Smooth muscle cell of the brain vasculature (primary cell): ENCODE measurements at regions not wholly inside any gene's neighbourhood (a gene's known extent, or its start where the extent isn't known, plus 50 kb on each side); places are given as distances from the start of the nearest gene placed in this dataset.
A peak's percentile ranks its signal among the peaks of the same experiment; 100 is the strongest.

Experiments used
- DNase-seq: peaks from one replicate; pipeline ENCODE4 v3.0.0-alpha.2; 2012; ENCODE audit warnings: low read depth, low spot score

DNA sequence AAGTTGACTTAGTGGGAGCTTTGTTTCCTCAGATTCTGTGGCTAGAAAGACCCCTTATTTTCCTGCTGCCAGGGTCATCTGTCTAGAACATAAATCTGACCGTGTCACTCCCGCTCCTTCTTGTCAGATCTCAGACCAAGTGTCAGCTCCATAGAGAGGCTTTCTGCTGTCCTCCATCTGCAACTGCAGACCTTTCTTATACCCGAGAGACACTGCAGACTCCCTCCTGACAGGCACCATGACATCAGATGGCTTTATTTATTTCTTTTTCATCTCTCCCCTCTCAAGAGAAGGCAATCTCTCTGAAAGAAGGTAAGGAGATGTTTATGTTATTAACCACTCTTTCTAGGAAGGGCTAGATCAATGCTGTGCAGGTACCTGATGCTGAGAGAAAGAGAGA is 726.5 kb downstream of the UQCRFS1 start:
- no peak for DNase-seq

DNA sequence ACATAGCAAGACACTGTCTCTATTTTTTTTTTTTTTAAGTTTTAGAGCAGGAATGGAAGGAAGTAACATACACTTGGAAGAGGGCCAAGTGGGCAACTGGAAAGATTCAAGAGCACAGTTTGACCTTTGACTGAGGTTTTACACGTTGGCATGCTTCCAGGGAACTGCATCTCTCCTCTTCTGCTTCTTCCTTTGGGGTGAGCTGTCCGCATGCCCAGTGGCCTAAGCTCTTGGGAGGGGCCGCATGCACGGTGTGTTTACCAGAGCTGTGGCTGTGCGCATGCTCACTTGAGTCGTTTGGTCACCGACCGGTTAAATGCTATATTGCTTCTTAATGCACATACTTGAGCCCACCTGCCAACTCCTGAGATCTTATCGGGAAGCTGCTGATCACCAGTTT is 727.7 kb downstream of the UQCRFS1 start:
- no peak for DNase-seq

DNA sequence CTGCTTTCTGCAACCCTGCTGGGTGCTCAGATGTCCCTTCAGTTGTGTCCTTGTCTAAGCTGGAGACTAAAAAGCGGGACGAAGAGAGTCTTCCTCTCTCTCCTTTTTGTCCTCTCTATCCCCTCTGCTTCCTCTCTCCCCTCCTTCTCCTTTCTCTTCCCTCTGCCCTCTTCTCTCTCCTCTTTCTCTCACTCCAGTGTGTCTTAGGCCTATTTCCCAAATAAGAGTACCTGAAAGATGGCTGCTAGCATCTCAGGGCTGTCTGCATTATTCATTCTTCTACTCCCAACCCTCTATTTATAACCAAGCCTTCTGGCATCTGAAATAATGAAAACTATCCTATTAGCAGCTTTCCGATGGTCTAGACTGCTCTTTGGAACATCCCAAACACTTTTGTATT is 729.8 kb downstream of the UQCRFS1 start:
- no peak for DNase-seq

DNA sequence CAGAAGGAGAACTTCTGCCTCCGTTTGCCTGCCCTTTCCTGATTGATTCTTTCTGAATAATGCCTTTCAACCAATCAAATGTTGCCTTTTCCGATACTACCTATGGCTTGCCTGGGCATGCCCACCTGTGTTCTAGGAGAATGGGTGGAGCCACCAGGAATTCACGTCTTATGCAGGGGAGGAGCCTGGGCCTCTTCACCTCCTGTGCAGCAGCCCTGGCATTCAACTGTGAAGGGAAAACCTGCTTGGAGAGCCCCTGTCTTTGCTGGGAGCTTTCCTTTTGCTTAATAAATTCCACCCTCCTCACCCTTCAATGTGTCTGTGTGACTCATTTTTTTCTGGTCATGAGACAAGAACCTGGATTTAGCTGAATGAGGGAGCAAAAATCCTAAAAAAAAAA is 730.7 kb downstream of the UQCRFS1 start:
- no peak for DNase-seq

DNA sequence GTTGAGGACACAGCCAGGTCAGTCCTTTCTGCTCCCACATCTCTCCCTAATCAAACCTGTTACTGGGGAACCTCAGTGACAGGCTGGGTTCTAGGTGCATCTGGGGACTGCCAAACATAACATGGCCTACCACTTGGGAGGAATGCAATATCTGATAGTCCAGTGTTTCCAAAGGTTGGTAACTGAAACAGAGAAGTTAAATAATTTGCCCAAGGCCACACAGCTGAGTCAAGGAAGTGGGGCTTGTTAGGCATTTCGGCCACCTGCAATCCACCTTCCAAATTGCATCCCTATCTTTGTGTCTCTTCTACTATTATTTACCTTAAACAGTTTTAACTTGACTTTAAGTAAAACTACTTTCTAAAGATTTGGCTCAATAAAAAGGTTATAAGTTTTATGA is 731.3 kb downstream of the UQCRFS1 start:
- DNase-seq: no peak

DNA sequence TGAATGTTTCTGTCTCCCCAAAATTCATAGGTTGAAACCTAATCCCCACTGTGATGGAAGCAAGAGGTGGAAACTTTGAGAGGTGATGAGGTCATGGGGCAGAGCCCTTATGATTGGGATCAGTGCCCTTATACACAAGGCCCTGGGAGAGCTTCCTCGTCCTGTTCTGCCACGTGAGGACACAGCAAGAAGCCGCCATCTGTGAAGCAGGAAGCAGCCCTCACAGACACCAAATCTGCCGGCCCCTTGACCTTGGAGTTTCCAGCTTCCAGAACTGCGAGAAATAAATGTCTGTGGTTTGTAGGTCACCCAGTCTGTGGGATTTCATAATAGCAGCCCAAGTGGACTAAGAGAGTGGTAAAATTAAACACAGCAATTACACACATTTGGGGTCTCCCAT is 737.4 kb downstream of the UQCRFS1 start:
- no peak for DNase-seq

DNA sequence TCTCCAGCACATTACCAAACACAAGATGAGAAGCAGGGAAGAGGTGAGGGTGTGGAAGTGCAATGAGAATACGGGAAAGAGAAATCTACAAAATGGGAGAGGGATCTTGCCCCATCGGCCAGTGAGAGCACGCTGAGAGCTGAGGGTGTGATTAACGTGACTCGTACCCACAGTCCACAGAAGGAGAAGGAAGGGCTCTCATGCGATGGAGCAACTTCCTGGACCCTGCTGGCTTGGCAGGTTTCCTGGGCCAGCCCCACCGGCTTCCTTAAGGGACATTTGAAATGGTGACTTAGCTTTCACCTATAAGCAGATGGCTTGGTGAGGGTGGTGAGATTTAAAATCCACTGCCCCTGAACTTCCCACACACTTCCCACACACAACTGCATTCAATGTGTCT is 740.1 kb downstream of the UQCRFS1 start:
- no peak for DNase-seq

DNA sequence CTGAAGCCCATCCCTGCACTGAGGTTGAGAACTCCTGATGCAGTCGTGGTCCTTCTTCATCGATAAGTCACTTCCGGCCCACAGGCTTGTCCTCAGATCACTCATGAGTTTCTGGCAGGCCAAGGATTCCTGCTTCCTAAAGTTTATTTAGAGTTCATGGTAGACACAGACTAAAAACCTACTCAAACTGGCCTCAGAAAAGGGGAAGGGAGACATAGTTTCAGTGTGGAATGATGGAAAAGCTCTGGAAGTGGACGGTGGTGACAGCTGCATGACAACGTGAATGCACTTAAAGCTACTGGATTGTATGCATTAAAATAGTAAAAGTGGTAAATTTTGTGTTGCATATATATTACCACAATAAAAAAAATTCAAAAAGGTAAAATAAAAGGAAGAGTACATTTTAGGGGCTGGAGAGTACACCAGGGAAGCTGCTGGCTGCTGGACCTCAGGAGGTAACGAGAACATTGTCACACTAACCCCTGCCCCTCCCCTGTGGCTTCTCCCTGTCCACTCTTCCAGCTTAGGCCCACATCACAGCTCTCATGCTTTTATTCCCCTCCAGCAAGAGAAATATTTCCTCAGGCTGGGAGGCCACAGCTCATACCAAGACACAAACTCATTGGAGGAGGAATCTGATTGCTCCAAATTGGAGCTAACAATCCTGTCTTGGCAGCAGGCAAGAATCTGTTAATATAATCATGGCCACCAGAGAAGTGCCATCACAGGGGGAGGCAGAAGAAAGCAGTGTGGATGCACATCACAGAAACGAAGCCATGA is 741.0 kb downstream of the UQCRFS1 start:
- no peak for DNase-seq

DNA sequence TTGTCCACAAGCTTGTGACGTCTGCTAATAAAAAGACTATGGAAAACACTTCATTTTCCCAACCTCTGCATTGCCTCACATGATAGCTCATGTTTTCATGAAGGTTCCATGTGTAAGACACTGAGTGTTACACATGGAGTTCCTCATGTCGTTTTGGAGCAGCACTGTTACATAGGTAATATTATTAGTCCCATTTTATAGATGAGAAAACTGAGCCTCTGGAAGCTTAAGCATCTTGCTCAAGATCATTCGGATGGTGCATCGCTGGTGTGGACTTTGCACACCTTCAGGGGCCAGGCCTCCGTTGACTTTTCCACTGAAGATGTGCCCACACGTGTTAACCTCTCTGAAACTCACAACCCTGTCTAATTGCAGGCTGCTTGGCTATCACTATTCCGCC is 743.4 kb downstream of the UQCRFS1 start:
- DNase-seq: no peak

DNA sequence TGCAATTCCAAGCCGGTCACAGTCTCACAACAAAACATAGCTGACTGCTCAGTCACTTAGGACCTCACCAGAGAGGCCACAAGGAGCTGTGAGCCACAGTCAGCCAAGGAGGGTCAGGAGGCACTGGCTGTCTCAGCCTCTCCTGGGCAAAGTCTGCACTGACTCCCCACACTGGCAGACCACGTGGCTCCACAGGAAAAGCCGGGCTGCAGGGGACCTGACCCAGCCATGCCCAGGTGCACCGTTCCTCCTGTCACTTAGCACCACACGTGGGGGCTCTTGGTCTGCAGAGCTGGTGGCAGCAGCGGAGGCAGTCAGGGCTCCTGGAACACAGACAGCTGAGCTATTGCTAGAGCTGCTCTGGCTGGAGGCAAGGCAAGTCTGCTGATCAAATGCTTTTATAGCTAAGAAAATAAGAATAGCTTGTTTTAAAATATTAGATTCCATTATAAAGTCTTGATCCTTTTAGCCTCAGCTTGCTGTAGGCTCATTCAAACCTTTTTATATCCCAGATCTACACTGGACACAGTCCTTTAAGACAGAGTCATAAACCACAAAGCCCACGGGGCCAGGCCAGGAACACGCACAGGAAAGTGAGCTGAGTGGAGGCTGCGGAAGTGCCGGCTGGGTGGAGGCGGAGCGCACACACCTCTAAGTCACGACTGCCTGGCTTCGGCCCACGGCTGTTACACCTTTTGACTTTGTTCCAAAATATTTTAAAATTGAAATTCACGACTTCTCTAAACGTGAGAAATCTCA is 744.1 kb downstream of the UQCRFS1 start:
- DNase-seq: no peak

DNA sequence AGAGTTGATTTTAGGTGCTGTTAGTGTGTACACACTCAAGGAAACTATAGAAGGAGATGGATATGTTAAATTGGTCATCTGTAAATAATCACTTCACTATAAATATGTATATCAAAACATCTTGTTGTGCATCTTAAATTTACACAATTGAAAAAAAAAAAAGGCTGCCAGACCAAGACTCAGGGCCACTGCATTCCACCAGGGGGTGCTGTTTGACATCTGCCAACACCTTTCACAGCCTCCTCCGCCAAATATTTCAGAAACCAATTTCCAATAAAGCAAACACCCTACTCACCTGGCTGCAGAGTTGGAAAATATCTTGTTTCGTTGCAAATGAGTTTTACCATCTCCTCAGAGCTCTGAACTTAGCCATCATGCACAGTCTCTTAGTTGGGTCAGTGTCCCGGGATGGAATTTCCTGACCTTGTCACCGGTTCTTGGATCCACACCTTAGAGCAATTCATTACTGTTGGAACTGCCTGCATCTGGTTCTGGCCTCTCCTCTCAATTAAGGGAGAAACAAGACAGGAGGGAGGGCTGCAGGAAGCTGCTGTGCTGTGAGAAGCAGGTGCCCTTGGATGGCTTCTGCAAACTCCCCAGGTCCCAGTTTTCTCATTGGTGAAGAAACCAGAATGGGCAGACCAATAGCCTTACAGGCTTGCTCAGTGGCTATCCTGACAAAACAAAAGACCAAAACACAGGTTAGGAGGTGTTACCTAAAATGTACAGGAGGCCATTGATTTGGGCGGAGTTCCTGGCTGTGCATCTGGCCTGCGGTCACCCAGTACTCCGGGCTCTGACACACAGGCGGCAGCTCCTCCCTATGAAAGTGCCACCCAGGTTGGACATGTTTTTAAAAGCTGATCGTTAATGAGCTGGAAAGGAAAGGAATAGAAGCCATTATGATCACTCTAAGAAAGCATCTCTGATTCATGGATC is 746.6 kb downstream of the UQCRFS1 start:
- DNase-seq: peak; percentile 31

DNA sequence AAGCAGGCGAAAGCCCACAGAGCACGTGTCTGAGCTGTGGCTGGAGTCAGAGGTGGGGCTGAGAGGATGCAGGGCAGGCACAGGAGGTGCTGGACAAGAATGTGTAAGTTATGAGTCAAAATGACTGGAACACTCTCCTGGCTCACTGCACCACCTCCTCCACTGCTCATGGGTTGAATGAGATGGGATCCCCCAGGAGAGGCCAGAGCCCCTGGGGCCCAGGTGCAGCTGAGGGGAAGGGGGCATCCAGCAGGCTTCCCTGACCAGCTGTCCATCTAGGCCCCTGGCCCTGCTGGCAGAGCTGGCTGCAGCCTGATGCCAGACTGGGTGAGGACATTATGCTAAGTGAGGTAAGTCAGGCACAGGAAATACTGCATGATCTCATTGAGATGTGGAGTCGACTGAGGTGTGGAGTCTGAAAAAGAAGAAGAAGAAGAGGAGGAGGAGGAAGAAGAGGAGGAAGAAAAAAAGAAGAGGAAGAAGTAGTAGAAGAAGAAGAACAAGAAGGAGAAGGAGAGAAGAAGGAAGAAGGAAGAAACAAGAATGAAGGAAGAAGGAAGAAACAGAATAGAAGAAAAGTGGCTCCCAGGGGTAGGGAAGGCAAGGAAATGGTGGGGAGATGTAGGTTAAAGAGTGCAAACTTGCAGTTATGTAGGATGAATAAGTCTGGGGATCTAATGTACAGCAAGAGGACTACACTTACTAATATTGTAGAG is 747.4 kb downstream of the UQCRFS1 start:
- no peak for DNase-seq

DNA sequence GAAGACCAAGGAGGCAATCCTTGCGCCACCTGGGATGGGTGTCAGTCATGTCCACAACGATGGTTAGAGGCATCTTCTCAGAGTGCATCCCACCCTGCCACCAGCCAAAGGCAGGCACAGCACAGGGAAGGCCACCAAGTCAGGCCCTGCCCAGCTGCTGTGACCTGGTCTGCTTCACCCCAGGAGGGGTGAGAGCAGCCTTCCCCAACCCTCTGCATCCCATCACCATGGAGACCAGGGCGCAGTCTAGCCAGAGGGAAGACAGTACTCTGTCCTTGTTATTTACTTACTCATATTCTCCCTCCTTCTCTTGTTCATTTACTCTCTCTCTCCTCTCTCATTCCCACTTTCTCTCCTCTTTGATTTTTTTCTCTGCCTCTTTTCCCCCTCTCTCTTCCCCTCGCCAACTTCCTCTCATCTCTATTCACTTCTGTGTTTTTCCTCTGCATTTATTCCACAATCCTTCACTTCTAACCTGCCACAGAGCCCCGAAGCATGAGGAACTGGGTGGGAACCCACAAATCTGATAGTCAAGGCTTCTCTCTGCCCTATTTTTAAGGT is 749.4 kb downstream of the UQCRFS1 start:
- no peak for DNase-seq

DNA sequence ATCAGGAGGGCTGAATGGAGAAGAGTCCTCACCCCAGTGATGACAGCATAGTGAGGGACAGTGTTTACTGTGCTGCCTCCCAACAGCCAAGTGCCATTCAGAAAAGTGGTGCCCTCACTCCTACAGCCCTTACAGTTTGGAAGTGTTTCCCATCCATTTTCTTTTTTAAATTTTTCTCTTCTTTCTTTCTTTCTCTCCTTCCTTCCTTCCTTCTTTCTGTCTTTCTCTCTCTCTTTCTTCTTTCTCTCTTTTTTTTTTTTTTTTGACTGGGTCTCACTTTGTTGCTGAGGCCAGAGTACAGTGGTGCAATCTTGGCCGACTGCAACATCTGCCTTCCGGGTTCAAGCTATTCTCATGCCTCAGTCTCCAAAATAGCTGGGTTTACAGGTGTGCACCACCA is 755.3 kb downstream of the UQCRFS1 start:
- no peak for DNase-seq

DNA sequence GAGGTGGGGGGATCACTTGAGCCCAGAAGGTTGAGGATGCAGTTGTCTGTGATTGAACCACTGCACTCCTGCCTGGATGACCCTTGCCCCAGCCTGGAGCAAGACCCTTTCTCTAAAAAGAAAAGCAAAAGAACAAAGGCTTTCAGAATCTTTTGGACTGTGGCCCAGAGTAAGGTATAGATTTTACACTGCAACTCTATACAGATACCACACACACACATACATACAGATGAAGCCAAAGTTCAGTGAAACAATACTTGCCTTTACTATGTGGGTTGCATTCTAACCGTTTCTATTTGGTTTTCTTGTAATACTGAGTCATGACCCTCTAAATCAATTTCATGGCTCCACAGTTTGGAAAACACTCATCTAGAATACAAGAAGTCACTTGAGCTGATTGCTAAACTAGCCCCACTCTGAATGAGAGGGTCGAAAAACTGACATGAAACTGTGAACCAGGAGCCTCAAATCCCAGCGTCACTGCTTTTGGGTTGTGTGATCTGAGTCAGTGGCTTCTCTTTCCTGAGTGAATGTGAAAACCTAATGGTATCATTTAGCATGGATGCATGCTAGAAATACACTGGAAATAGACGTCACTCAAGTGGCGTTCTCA is 756.1 kb downstream of the UQCRFS1 start:
- no peak for DNase-seq

DNA sequence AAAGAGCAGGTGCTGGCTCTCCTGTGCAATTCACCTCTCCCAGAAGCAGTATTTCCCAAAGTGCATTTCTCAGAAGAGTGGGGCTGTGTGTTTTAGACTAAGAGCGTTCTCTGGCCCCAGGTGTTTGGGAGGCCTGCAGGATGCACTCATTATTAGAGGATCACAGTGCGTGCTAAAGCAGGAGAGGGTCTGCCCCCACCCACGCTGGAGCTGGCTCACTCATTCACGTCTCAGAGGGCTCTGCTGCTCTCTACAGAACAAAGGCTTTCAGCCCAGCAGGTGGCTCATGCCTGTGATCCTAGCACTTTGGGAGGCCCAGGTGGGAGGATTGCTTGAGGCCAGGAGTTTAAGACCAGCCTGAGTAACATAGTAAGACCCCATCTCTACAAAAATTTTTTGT is 756.7 kb downstream of the UQCRFS1 start:
- no peak for DNase-seq

DNA sequence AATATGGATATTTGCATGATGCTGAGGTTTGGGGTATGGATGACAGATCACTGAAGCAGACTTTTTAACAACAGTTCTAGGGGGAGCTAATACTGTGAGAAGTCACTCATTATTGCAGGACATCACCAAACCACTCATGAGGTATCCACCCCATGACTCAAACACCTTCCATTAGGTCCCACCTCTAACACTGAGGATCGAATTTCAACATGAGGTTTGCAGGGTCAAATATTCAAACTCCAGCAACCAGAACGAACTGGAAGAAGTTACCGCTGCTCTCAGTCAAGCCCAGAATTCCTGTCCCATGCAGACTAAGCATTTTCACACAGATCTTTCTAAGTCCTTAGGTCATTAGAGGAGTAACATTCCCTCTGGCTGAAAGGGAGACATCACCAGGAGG is 758.9 kb downstream of the UQCRFS1 start:
- no peak for DNase-seq

DNA sequence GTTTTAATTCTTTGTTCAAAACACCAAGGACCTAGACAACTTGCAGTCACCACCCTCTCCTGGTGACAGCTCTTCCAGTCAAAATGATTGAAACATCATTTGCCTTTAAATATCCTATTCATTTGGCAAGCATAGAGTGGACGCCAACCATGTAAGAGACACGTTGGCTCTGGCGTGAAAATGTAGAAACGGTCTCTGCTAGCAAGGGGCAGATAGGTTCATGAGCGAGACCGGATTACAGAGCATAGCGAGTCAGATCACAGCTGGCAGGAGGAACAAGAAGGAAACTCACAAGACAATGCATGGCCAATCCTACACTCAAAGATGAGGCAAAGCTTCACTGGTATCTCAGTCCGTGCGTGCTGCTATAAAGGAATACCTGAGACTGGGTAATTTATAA is 759.5 kb downstream of the UQCRFS1 start:
- no peak for DNase-seq

DNA sequence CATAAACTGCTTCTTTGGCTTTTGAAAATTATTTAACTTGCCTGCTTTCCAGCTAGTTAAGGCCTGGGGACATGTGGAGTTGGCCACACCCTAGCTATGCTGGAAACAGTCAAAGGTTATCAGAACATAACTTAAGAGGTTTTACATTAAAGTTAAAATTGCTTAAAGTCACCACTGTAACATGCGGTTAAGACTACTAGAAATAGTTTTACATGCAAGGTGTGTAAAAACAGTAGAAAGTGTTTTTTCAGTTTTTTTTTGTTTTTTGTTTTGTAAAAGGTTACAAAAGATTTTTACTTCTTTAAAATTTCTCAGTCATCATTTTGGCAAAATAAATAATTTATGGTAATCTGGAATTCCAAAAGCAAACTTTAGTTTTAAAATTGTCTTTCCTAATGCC is 763.1 kb downstream of the UQCRFS1 start:
- no peak for DNase-seq

DNA sequence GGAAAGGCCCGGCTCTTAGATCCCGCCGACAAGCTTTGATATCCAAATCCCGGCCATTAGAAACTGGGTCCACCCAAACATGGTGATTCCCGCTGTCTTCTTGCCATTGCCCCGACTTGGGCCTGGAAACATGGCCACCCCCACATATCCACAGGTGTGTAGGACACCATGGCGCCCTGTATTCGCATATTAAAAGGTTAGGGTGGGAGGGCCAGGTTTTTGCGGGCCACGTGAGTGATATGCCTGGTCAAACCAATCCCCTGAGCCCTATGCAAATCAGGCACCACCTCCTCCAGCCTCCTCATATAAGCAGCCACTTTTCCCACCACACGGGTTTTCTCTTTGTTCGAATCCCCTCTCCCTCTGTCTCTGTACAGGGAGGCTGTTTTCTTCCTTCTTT is 766.4 kb downstream of the UQCRFS1 start:
- no peak for DNase-seq

DNA sequence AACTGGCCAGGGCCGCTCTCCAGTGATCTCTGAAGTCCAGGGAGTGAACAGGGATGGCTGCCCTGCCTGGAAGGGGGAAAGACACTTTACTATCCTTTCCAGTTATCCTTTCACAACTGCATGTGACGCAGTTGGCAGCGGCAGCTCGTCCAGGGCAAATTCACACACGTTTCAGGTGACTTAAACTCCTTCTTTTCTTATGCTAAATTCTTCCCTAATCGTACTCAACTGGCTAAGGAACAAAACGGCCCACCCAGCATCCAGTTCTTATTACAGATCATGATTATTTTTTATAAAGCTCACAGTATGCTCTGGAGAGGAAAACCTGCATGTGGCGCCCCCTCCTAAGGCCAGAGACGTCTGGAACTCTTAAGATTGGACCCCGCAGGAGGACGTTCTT is 767.1 kb downstream of the UQCRFS1 start:
- DNase-seq: no peak
